ENCODE measurements at regions not wholly inside any gene's neighbourhood (a gene's known extent, or its start where the extent isn't known, plus 50 kb on each side); places are given as distances from the start of the nearest gene placed in this dataset.
A peak's percentile ranks its signal among the peaks of the same experiment; 100 is the strongest.

GRCh38 chr2:9123069-9123468 is 83.5 kb upstream of the ASAP2 start:
- Histone ChIP-seq H3K4me1 (ENCODE audit: insufficient read depth, low read length) (no peaks in the 10 kb centered on the region), H3K79me2 (ENCODE audit: insufficient read depth, low read length) (no peaks in the 10 kb centered on the region), H4K20me1 (ENCODE audit: insufficient read depth, low read length) (no peaks in the 10 kb centered on the region), H3K27me3 (ENCODE audit: control insufficient read depth in 1 of 2, insufficient read depth in 2 of 2, low read length in 2 of 2) (peaks cover 2 to 12% of the 10 kb centered on the region in 2 experiments; a peak in 2 of 5 replicates), H2AFZ (ENCODE audit: low read length) (no peak overlapping the region), H3K36me3 (replicated peaks in 1 of 2; ENCODE audit: control insufficient read depth in 1 of 2, insufficient read depth in 2 of 2, low read length in 2 of 2) (no peaks in the 10 kb centered on the region), H3K27ac (ENCODE audit: extremely low read length, insufficient read depth, low read length) (no peak overlapping the region), H3K4me3 (replicated peaks in 1 of 3; ENCODE audit: insufficient read depth in 1 of 3, low read depth in 2 of 3, low read length in 3 of 3) (no peak overlapping the region), H3K9me3 (ENCODE audit: low read length) (no peaks in the 10 kb centered on the region), H3K9ac (ENCODE audit: insufficient read depth, low read depth, low read length) (no peak overlapping the region), H3K4me2 (ENCODE audit: low read depth, low read length) (no peak overlapping the region)
- TF ChIP-seq ZNF609 (CRISPR knock-in tag; IDR thresholded peaks at IDR 0.05; ENCODE audit: borderline replicate concordance) (no peak), U2AF1 (optimal IDR thresholded peaks at IDR 0.05; ENCODE audit: low read depth, low read length) (no peak), ZSCAN21 (CRISPR knock-in tag; IDR thresholded peaks at IDR 0.05; ENCODE audit: borderline replicate concordance) (no peak), SATB2 (CRISPR knock-in tag; IDR thresholded peaks at IDR 0.05) (no peak), ZNF329 (CRISPR knock-in tag; IDR thresholded peaks at IDR 0.05; ENCODE audit: low read depth) (no peak), ETV5 (CRISPR knock-in tag; IDR thresholded peaks at IDR 0.05; ENCODE audit: borderline replicate concordance) (no peak), TARDBP (CRISPR knock-in tag; IDR thresholded peaks at IDR 0.05) (no peak), PRDM4 (CRISPR knock-in tag; IDR thresholded peaks at IDR 0.05; ENCODE audit: borderline replicate concordance) (no peak), TFAP4 (IDR thresholded peaks at IDR 0.05; ENCODE audit: borderline replicate concordance, low read depth) (no peak), MIXL1 (CRISPR knock-in tag; IDR thresholded peaks at IDR 0.05) (no peak), TCF12 (IDR thresholded peaks at IDR 0.05) (no peak), TCF12 (CRISPR knock-in tag; IDR thresholded peaks at IDR 0.05) (no peak), ZNF619 (CRISPR knock-in tag; IDR thresholded peaks at IDR 0.05) (no peak), ZFP90 (CRISPR knock-in tag; IDR thresholded peaks at IDR 0.05; ENCODE audit: borderline replicate concordance) (no peak)
- FAIRE-seq, result no peak
- intact Hi-C loops (cut with micrococcal nuclease; ENCODE audit: unreplicated experiment), result no loop called here
- ChIA-PET POLR2A (no interaction called here), CTCF (ENCODE audit: low intra/inter-chr PET ratio, low total read pairs) (no interaction called here)
- ATAC-seq, result 0 out of 3 replicates have a peak, but pooled peaks have one; percentile 35
- 0% methylated on average over 5 of the region's 5 CpGs for WGBS (ENCODE audit: low lambda C conversion rate)
- BruUV-seq (replicated peaks), result no TSS peak
- in situ Hi-C loops (cut with HindIII; ENCODE audit: extremely low pct_ligation_motif_present, low pct_unique_long_range_greater_than_20kb), result no loop called here
- DNase-seq (ENCODE audit: low spot score), result no peak

Data from HepG2 (cell line).